ENCODE measurements at regions not wholly inside any gene's neighbourhood (a gene's known extent, or its start where the extent isn't known, plus 50 kb on each side); places are given as distances from the start of the nearest gene placed in this dataset.

DNA sequence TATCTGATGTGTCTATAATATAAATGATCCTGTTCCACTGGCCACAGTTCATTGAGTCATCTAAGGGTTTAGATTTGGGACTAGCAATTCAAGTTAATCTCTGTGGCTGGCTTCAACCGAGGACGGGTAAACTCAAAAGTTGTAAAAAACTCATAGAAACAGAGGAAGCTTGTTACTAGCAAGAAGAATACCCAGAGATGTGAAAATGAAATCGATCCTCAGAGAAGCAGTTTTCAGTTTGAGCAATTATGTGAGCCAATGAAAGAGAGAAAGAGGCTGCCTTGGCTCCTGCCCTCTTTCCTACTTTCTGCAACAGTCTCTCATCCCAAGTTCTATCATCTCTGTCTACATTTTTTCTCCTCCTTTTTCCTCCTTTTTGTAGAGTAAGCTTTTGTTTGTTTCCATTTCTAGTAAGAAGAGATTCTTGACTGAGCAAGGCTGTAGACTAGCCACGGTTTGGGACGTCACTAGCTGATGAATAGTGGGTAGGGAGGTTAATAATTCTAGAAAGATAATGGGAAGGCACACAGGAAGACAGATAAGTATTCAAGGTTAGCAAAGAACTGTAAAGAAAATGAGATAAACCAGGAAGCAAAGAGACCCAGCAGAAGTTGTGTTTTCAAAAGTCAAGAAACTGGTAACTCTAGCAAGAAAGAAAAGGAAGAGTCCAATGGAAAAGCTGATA, 298.9 kb upstream of the NR2F2 start:
- no peaks in the 10 kb centered on the region for H3K4me1 ChIP-seq (ENCODE audit: insufficient read depth, low read length, poor library complexity, severe bottlenecking)
- TF ChIP-seq, protein P1, sequence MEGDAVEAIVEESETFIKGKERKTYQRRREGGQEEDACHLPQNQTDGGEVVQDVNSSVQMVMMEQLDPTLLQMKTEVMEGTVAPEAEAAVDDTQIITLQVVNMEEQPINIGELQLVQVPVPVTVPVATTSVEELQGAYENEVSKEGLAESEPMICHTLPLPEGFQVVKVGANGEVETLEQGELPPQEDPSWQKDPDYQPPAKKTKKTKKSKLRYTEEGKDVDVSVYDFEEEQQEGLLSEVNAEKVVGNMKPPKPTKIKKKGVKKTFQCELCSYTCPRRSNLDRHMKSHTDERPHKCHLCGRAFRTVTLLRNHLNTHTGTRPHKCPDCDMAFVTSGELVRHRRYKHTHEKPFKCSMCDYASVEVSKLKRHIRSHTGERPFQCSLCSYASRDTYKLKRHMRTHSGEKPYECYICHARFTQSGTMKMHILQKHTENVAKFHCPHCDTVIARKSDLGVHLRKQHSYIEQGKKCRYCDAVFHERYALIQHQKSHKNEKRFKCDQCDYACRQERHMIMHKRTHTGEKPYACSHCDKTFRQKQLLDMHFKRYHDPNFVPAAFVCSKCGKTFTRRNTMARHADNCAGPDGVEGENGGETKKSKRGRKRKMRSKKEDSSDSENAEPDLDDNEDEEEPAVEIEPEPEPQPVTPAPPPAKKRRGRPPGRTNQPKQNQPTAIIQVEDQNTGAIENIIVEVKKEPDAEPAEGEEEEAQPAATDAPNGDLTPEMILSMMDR (conservative IDR thresholded peaks at IDR 0.05; ENCODE audit: low read length): no peak
- no peak for TF ChIP-seq EZH2phosphoT487 (IDR thresholded peaks at IDR 0.05; ENCODE audit: borderline replicate concordance)
- H3K9ac ChIP-seq (ENCODE audit: low read depth, low read length, poor library complexity, severe bottlenecking): no peak overlapping the region
- H3K27me3 ChIP-seq (ENCODE audit: insufficient read depth, low read length, poor library complexity, severe bottlenecking): peaks cover 100% of the 10 kb centered on the region
- no peaks in the 10 kb centered on the region for H3K79me2 ChIP-seq (ENCODE audit: insufficient read depth, low read length)
- H2AFZ ChIP-seq (ENCODE audit: low read length): no peak overlapping the region
- no peaks in the 10 kb centered on the region for H3K36me3 ChIP-seq (ENCODE audit: insufficient read depth, low read length)
- H3K9me2 ChIP-seq (replicated peaks; ENCODE audit: low read depth, low read length): no peaks in the 10 kb centered on the region
- no peak overlapping the region for H3K4me3 ChIP-seq (ENCODE audit: low read length, poor library complexity, severe bottlenecking)
- no peaks in the 10 kb centered on the region for H4K20me1 ChIP-seq (ENCODE audit: insufficient read depth, low read length, poor library complexity, severe bottlenecking)
- no peaks in the 10 kb centered on the region for H3K9me3 ChIP-seq (ENCODE audit: insufficient read depth, low read depth, low read length)
- no peaks in the 10 kb centered on the region for H3F3A ChIP-seq (ENCODE audit: low read depth)
- no peak overlapping the region for H3K4me2 ChIP-seq (ENCODE audit: low read depth, low read length, poor library complexity, severe bottlenecking)

DNA sequence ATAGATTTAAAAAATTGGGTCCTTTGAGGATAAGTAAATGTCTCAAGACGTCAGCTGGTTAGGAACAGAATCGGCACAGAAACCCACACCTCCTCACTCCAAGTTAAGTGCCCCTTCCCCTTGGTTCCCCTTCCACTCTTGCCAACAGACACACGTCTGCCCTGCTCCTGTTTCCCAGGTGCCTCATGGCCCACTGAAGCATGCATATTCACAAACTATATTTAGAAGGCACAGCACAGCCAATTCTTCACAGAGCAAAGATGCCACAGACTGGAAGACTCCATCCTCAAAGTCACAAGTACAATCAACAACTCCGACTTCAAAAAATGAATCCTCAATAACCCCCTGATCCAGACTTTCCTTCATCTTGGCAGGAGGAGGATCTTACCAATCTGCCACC, 295.4 kb upstream of the NR2F2 start:
- Histone ChIP-seq H3K9ac (ENCODE audit: low read depth, low read length, poor library complexity, severe bottlenecking) (no peak overlapping the region), H3K9me2 (replicated peaks; ENCODE audit: low read depth, low read length) (no peaks in the 10 kb centered on the region), H3K36me3 (ENCODE audit: insufficient read depth, low read length) (no peaks in the 10 kb centered on the region), H4K20me1 (ENCODE audit: insufficient read depth, low read length, poor library complexity, severe bottlenecking) (no peaks in the 10 kb centered on the region), H3K4me1 (ENCODE audit: insufficient read depth, low read length, poor library complexity, severe bottlenecking) (peaks cover 5% of the 10 kb centered on the region), H3K4me2 (ENCODE audit: low read depth, low read length, poor library complexity, severe bottlenecking) (no peak overlapping the region), H3K79me2 (ENCODE audit: insufficient read depth, low read length) (no peaks in the 10 kb centered on the region), H2AFZ (ENCODE audit: low read length) (no peak overlapping the region), H3F3A (ENCODE audit: low read depth) (no peaks in the 10 kb centered on the region), H3K9me3 (ENCODE audit: insufficient read depth, low read depth, low read length) (no peaks in the 10 kb centered on the region), H3K27me3 (ENCODE audit: insufficient read depth, low read length, poor library complexity, severe bottlenecking) (peaks cover 97% of the 10 kb centered on the region), H3K4me3 (ENCODE audit: low read length, poor library complexity, severe bottlenecking) (no peak overlapping the region)
- TF ChIP-seq EZH2phosphoT487 (IDR thresholded peaks at IDR 0.05; ENCODE audit: borderline replicate concordance): no peak
- TF ChIP-seq, protein P1 (conservative IDR thresholded peaks at IDR 0.05; ENCODE audit: low read length): no peak

DNA sequence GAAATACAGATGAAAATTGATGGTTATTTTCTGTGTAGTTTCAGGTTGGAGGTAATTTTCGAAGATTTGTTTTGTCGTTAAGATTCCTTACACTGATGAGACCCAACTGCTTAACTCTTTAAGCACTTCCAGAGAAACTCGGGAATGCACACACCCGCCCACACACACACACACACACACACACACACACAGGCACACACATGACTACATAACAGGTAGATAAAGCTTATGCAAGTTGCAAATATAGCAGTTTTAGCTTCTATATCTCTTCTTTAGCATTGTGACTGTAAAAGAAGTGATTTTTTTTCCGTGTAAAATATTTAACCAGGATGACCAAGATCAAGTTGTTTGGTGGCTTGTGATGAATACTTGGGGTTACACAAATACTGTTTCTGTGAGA, 294.9 kb upstream of the NR2F2 start:
- Histone ChIP-seq H3K27me3 (ENCODE audit: insufficient read depth, low read length, poor library complexity, severe bottlenecking) (peaks cover 97% of the 10 kb centered on the region), H3K36me3 (ENCODE audit: insufficient read depth, low read length) (no peaks in the 10 kb centered on the region), H3K79me2 (ENCODE audit: insufficient read depth, low read length) (no peaks in the 10 kb centered on the region), H3K9ac (ENCODE audit: low read depth, low read length, poor library complexity, severe bottlenecking) (no peak overlapping the region), H2AFZ (ENCODE audit: low read length) (no peak overlapping the region), H4K20me1 (ENCODE audit: insufficient read depth, low read length, poor library complexity, severe bottlenecking) (no peaks in the 10 kb centered on the region), H3K9me2 (replicated peaks; ENCODE audit: low read depth, low read length) (no peaks in the 10 kb centered on the region), H3K4me1 (ENCODE audit: insufficient read depth, low read length, poor library complexity, severe bottlenecking) (peaks cover 5% of the 10 kb centered on the region), H3F3A (ENCODE audit: low read depth) (no peaks in the 10 kb centered on the region), H3K4me3 (ENCODE audit: low read length, poor library complexity, severe bottlenecking) (no peak overlapping the region), H3K4me2 (ENCODE audit: low read depth, low read length, poor library complexity, severe bottlenecking) (no peak overlapping the region), H3K9me3 (ENCODE audit: insufficient read depth, low read depth, low read length) (no peaks in the 10 kb centered on the region)
- TF ChIP-seq, protein P1 (conservative IDR thresholded peaks at IDR 0.05; ENCODE audit: low read length): no peak
- TF ChIP-seq EZH2phosphoT487 (IDR thresholded peaks at IDR 0.05; ENCODE audit: borderline replicate concordance): no peak
